GF-D8 (cell line): ENCODE measurements at regions not wholly inside any gene's neighbourhood (a gene's known extent, or its start where the extent isn't known, plus 50 kb on each side); places are given as distances from the start of the nearest gene placed in this dataset.

Experiments
- DNase-seq: peaks from one replicate; lab custom pipeline; 2025; lab: John Stamatoyannopoulos, UW

DNA sequence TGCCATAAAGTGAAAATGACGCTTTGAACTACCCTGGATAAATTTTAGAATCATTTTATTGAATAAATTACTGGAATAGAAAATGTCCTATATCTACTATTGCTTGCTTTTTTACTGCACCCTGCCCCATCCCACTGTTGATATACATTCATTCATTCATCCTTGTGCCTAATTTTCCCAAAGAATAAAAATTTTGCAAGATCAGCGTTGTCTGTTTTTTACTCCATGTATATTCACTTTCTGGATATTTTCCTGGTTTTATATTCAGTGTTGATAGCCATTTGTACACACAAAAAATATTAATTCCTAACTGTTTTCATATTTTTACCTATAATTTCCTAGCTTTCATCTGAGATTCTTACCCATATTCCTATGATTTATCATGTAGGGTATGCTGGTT, 262.9 kb upstream of the MAGI2 start:
- DNase-seq = no peak

- no peak for DNase-seq
Measured at GRCh38 chr7:79714081-79714480, 260.6 kb upstream of the MAGI2 start.

GRCh38 chr7:79713276-79713675, 259.8 kb upstream of the MAGI2 start:
- DNase-seq = no peak

- no peak for DNase-seq
Measured at GRCh38 chr7:79711660-79712059, 258.2 kb upstream of the MAGI2 start.

- DNase-seq = no peak
Measured at GRCh38 chr7:79709574-79710409, 256.3 kb upstream of the MAGI2 start.

- no peak for DNase-seq
Measured at GRCh38 chr7:79702116-79702515, 248.6 kb upstream of the MAGI2 start.

DNA sequence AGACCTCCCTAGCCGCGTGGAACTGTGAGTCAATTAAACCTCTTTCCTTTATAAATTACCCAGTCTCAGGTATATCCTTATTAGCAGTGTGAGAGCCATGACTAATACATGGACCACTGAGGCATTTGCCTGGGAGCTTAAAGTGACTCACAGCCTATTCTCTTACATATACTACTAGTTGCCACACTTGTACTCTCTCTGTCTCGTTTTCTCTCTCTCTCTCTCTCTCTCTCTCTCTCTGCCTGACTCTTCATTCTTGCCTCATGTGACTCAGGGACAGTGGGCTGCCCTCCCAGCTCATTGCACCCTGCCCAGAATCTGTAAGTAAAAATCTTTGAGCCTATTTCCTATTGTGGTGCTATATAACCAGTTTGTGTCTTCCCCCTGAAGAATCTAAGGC, 238.5 kb upstream of the MAGI2 start:
- no peak for DNase-seq

GRCh38 chr7:79691074-79691473, 237.6 kb upstream of the MAGI2 start:
- DNase-seq = no peak

DNA sequence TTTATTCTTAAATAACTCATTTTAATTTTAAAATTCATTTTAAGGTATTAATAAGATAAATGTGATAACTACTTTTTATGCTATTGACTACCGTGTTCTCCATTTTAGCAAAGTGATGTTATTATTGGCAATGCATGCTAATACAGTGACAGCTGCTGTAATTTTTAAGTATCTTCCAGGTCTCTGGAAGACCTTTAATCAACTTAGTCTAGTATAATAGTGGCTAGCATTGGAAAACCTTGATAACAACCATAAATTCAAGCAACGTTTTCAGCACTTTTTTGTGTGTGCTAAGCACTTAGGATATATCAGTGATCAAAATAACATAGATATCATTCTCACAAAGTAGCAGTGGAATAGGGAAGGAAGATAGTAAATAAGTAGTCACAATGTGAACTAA, 230.9 kb upstream of the MAGI2 start:
- DNase-seq = no peak

DNA sequence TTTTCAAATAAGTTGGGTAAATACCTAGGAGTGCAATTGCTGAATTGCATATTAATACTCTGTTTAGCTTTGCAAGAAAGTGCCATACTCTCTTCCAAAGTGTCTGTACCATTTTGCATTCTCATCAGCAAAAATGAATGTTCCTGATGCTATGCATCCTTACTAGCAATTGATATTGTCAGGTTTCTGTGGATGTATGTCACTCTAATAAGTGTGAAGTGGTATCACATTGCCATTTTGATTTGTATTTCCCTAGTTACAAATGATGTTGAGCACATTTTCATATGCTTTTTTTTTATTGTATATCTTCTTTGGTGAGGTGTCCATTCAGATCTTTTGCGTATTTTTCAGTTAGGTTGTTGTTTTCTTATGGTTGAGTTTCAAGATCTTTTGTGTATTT, 230.4 kb upstream of the MAGI2 start:
- DNase-seq = no peak

GRCh38 chr7:79683185-79683890, 229.9 kb upstream of the MAGI2 start:
- no peak for DNase-seq

GRCh38 chr7:79681454-79681853, 228.0 kb upstream of the MAGI2 start:
- DNase-seq = no peak

- no peak for DNase-seq
Measured at GRCh38 chr7:79673969-79674368, 220.5 kb upstream of the MAGI2 start.

GRCh38 chr7:79673421-79673820, 220.0 kb upstream of the MAGI2 start:
- no peak for DNase-seq

- DNase-seq = no peak
Measured at GRCh38 chr7:79668292-79668691, 214.8 kb upstream of the MAGI2 start.

DNA sequence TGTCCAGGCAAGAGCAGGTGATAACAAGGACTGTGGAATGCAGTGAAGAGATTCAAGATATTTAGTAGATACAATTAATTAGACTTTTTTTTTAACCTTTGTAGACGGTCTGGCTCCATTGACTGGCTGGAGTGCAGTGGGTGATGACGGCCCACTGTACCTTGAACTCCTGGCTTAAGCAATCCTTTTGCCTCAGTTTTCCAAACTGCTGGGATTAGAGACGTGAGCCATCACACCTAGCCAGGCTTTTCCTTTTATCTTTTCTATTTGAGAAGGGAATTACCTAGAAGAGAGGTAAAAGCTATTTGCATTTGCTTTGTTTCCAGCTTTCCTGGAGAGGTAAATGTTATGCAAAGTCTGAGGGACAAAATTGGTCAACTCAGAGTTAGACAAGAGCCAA, 213.0 kb upstream of the MAGI2 start:
- no peak for DNase-seq

DNA sequence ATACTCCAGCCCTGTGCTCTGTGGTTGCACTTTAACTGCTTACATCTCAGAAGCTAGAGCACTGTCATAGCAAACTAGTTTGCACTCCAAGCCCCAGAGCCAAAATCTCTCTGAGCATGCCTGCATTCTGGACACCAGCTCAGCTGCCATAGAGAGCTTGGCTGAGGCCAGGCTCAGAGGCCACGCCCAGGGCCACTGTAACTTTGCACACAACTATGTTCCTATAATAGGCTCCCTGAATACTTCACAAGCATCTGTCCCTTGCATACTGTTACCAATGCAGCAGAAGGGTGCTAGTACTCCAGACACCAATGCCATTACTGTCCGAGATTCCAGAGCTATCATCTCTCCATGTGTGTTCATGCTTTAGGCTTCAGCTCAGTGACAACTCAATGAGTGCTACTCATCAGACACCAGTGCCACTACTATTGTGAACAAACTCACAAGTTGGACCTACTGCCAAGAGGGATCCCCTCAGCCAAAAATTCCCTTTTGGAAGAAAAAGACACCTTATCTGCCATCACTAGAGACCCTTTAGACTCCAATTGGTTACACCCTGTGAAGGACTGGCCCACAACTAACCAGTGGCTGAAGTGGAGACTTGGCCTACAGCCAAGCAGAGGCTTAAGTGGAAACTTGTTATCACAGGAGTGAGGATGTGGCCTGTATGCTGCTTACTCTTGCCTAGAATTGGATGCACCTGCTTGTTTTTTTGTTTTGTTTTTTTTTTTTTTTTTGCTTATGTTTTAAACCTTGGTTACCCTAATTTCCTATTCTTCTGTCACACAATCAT, 211.6 kb upstream of the MAGI2 start:
- DNase-seq = no peak

DNA sequence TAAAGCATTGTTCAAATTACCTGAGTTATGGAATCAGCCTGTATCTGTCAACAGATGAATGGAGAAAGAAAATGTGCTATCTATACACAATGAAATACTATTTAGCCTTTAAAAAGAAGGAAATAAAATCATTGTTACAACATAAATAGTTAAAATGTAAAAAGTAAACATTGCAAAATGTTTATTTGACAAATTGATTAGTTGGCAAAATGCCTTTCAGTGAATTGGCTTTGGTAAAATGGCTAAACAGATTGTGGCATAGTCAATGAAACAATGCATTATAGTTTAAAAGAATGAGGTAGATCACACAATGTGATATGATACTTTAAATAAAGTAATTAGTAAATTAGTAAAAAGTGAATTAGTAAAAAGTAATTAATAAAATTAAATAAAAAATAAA, 204.8 kb upstream of the MAGI2 start:
- DNase-seq = no peak

- no peak for DNase-seq
Measured at GRCh38 chr7:79653136-79653631, 199.7 kb upstream of the MAGI2 start.

DNA sequence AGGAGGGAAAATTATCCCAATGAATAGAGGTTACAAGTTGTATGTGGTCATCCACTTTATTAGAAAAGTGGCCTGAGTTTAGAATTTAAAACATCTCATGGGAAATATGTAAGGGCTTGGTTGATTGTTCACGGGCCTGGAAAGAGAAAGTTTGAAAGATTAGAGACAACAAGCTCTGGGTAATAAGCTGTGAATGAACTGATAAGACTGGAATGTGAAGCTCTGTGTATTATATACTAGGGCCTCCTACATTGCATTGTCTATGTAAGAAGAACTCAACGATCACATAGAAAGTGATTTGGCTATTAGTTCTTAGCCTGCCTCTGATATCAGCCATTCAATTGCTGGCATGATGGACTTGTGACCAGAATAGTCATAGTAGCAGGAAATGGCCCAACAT, 199.2 kb upstream of the MAGI2 start:
- DNase-seq = no peak

DNA sequence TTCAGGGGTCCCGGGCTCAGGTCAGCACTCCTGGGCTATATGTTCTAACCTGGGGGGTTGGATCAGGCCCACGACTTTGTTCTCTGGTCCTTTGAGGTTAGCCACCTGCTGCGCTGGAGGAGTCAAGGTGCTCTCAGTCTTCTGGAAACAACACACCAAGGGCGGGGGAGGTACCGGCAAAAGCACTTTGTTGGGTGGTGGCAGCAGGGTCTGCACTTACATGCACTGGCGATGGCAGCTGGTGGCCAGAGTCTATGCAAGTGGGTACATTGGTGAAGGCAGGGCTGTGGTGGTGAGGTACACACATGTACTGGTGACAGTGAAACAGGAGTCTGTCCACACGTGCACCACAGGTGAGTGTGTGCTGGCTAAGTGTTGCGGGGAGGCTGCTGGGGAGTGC, 194.2 kb upstream of the MAGI2 start:
- no peak for DNase-seq

DNA sequence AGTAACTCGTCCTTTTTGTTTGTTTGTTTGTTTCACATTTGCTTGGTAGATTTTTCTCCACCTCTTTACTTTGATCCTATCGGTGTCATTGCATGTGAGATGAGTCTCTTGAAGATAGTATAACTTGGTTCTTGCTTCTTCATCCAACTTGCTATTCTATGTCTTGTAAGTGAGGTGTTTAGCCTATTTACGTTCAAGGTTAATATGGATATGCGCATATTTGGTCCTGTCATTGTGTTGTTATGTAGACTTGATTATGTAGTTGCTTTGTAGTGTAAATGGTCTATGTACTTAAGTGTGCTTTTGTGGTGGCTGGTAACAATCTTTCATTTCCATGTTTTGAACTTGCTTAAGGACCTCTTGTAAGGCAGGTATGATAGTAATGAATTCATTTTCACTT, 192.8 kb upstream of the MAGI2 start:
- DNase-seq = no peak

DNA sequence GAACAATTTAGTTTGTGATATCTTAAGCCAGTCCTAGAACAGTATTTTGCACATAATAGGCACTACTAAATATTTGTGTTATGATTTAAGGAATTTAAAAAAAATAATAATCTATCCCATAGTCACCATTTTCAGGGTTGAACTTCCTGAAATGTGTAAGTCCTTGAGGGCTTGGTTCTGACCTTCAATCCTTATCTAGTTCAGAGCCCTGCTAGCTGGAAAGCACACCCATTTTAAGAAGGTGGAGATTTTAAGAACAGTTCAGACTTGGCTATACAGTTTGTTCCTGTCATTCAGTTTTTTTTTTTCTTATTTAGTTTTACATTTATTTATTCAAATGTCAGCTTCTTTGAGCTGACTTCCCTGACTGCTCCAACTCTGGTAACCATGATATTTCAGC, 183.4 kb upstream of the MAGI2 start:
- no peak for DNase-seq
